GM18951 (cell line): ENCODE measurements at regions not wholly inside any gene's neighbourhood (a gene's known extent, or its start where the extent isn't known, plus 50 kb on each side); places are given as distances from the start of the nearest gene placed in this dataset.

Experiments
- POLR2A ChIP-seq: IDR thresholded peaks from 4 replicates; pipeline ENCODE4 v1.6.1; 2011; ENCODE audit warnings: mild to moderate bottlenecking; ENCODE audit not compliant: insufficient read length, insufficient read depth; ENCODE audit errors: extremely low read depth
- in situ Hi-C: fragments of 300-500 bp; cut with MboI; formaldehyde crosslinking; loops from one replicate; pipeline ENCODE4 v1.12.0; 2022; ENCODE audit warnings: low sequenced_read_pairs, mixed read lengths, inconsistent platforms; ENCODE audit not compliant: unreplicated experiment

GRCh38 chr1:239899747-239900146 lies 191.9 kb upstream of the FMN2 start:
- in situ Hi-C loops, result loop anchor here (25.0 kb wide), 1 partner anchor 487 kb away; no protein-coding TSS in a partner anchor
- TF ChIP-seq POLR2A, result no peak

GRCh38 chr1:239906394-239906793 lies 185.3 kb upstream of the FMN2 start:
- in situ Hi-C loops, result no loop called here
- TF ChIP-seq POLR2A, result no peak

- in situ Hi-C loops, result no loop called here
- no peak for TF ChIP-seq POLR2A
These were observed 181.8 kb upstream of the FMN2 start for GRCh38 chr1:239909898-239910297.

- no peak for TF ChIP-seq POLR2A
These were observed 179.2 kb upstream of the FMN2 start for GRCh38 chr1:239912471-239912870.

GRCh38 chr1:239913141-239913585 lies 178.5 kb upstream of the FMN2 start:
- TF ChIP-seq POLR2A, result no peak

More at GRCh38 chr1:239912471-239912870, 179.2 kb upstream of the FMN2 start:
- in situ Hi-C loops, result no loop called here

GRCh38 chr1:239914751-239915231 lies 176.9 kb upstream of the FMN2 start:
- in situ Hi-C loops, result no loop called here
- no peak for TF ChIP-seq POLR2A

More at GRCh38 chr1:239913141-239913585, 178.5 kb upstream of the FMN2 start:
- in situ Hi-C loops, result no loop called here

- in situ Hi-C loops, result no loop called here
- TF ChIP-seq POLR2A, result no peak
These were observed 173.0 kb upstream of the FMN2 start for GRCh38 chr1:239918634-239919033.

GRCh38 chr1:239920214-239920613 lies 171.5 kb upstream of the FMN2 start:
- in situ Hi-C loops, result no loop called here

GRCh38 chr1:239922778-239923522 lies 168.7 kb upstream of the FMN2 start:
- in situ Hi-C loops, result no loop called here
- no peak for TF ChIP-seq POLR2A

More at GRCh38 chr1:239920214-239920613, 171.5 kb upstream of the FMN2 start:
- TF ChIP-seq POLR2A, result no peak

- in situ Hi-C loops, result no loop called here
- no peak for TF ChIP-seq POLR2A
These were observed 166.8 kb upstream of the FMN2 start for GRCh38 chr1:239924741-239925350.

- in situ Hi-C loops, result no loop called here
- TF ChIP-seq POLR2A, result no peak
These were observed 165.5 kb upstream of the FMN2 start for GRCh38 chr1:239926184-239926583.

GRCh38 chr1:239929317-239929716 lies 162.4 kb upstream of the FMN2 start:
- no peak for TF ChIP-seq POLR2A
- in situ Hi-C loops, result no loop called here

- in situ Hi-C loops, result no loop called here
These were observed 160.9 kb upstream of the FMN2 start for GRCh38 chr1:239930686-239931262.

More at GRCh38 chr1:239930686-239931262, 160.9 kb upstream of the FMN2 start:
- TF ChIP-seq POLR2A, result no peak
